IPS-15b (cell line): ENCODE measurements at regions not wholly inside any gene's neighbourhood (a gene's known extent, or its start where the extent isn't known, plus 50 kb on each side); places are given as distances from the start of the nearest gene placed in this dataset.
"Not testable (repeated sequence)": the region's sequence is repeated elsewhere in the genome, so short reads cannot be mapped to it uniquely, and the experiment has no call there.

Source experiments
- H3K27me3 ChIP-seq: one replicate; pipeline ENCODE4 v1.6.1; 2013; ENCODE audit warnings: low read length; ENCODE audit not compliant: control insufficient read depth, insufficient read depth
- H3K36me3 ChIP-seq: one replicate; pipeline ENCODE4 v1.6.1; 2013; ENCODE audit warnings: low read length; ENCODE audit not compliant: control insufficient read depth, insufficient read depth
- H3K4me1 ChIP-seq: one replicate; pipeline ENCODE4 v1.6.1; 2013; ENCODE audit warnings: mild to moderate bottlenecking, low read length; ENCODE audit not compliant: control insufficient read depth, insufficient read depth
- H3K4me3 ChIP-seq: one replicate; pipeline ENCODE4 v1.5.1; 2013; ENCODE audit warnings: low read depth, low read length
- H3K9ac ChIP-seq: one replicate; pipeline ENCODE4 v1.6.1; 2013; ENCODE audit warnings: low read depth, mild to moderate bottlenecking, low read length
- H3K9me3 ChIP-seq: one replicate; pipeline ENCODE4 v1.6.1; 2013; ENCODE audit warnings: mild to moderate bottlenecking, low read length; ENCODE audit not compliant: control insufficient read depth, insufficient read depth

GRCh38 chr7:152905949-152906348 lies 146.4 kb downstream of the ACTR3B start:
- Histone ChIP-seq H3K36me3 (no peaks in the 10 kb centered on the region), H3K4me3 (no peak overlapping the region), H3K4me1 (no peaks in the 10 kb centered on the region), H3K9me3 (no peaks in the 10 kb centered on the region), H3K27me3 (no peaks in the 10 kb centered on the region), H3K9ac (no peak overlapping the region)

DNA sequence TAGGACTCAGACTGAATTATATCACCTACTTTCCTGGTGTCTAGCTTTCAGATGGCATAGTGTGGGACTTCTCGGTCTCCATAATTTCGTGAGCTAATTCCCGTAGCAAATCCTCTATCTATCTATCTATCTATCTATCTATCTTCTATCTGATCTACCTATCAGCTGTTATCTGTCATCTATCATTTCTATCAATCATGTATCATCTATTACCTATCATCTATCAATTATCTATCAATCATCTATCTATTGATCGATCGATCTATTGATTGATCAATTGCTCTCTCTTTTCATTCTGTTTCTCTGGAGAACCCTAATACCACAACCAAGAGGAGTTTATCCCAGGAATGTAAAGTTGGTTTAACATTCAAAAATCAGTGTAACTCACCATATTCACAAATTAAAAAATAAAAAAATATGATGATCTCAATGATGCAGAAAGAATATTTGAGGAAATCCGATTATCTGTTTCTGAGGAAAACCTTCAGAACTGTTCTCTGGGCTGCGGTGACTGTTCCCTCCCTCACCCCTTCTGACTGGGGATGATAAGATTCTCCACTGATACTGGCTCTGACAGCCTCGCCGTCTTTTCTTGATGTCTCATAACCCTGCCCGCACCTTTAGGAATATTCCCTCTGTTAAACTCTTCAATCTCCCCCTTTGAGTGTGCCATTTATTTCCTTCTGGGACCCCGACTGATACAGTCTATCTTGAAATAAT lies 147.7 kb downstream of the ACTR3B start:
- Histone ChIP-seq H3K4me3 (no peak overlapping the region), H3K27me3 (no peaks in the 10 kb centered on the region), H3K9ac (no peak overlapping the region), H3K4me1 (no peaks in the 10 kb centered on the region), H3K9me3 (no peaks in the 10 kb centered on the region), H3K36me3 (no peaks in the 10 kb centered on the region)

- Histone ChIP-seq H3K27me3 (no peaks in the 10 kb centered on the region), H3K9me3 (no peaks in the 10 kb centered on the region), H3K36me3 (no peaks in the 10 kb centered on the region), H3K4me3 (no peak overlapping the region), H3K4me1 (no peaks in the 10 kb centered on the region), H3K9ac (no peak overlapping the region)
Measured at GRCh38 chr7:152909280-152909679, 149.7 kb downstream of the ACTR3B start.

DNA sequence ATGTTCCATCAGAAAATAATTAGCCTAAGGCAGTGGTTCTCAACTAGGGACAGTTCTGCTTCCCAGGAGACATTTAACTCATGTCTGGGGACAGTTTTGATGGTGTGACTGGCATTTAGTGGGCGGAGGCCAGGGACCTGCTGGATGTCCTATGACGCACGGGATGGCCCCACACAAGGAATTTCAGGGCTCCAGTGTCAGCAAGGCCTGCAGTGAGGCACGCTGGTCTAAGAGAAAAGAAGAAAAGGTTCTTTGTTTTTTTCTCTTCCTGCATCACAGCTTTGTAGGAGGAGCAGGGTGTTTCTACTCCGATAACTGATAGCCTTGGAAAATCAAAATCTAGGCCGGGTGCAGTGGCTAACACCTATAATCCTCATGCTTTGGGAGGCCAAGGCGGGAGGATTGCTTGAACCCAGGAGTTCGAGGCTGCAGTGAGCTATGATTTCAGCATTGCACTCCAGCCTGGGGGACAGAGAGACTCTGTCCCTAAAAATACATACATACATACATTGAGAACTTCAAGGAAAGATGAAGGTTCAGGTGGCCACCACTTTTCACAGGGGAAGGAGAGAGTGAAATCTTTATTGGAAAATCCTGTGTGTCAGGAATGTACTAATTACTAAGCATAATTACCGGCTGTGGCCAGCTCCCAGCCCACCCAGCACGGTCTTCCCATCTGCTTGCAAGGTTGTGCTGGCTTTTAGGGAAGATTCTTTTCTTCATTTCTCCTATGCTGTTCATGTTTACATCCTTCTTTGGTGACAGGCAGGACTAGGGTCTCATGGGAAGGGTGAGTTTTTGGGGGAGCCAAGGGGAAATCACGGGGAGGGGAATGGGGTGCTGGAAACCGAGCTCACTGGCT lies 150.4 kb downstream of the ACTR3B start:
- Histone ChIP-seq H3K4me3 (no peak overlapping the region), H3K27me3 (no peaks in the 10 kb centered on the region), H3K36me3 (no peaks in the 10 kb centered on the region), H3K9ac (no peak overlapping the region), H3K4me1 (no peaks in the 10 kb centered on the region), H3K9me3 (no peaks in the 10 kb centered on the region)

GRCh38 chr7:152910545-152911225 lies 151.1 kb downstream of the ACTR3B start:
- Histone ChIP-seq H3K9ac (no peak overlapping the region), H3K4me3 (no peak overlapping the region), H3K4me1 (no peaks in the 10 kb centered on the region), H3K9me3 (no peaks in the 10 kb centered on the region), H3K36me3 (no peaks in the 10 kb centered on the region), H3K27me3 (no peaks in the 10 kb centered on the region)

- Histone ChIP-seq H3K4me1 (no peaks in the 10 kb centered on the region), H3K27me3 (no peaks in the 10 kb centered on the region), H3K4me3 (no peak overlapping the region), H3K9ac (no peak overlapping the region), H3K9me3 (no peaks in the 10 kb centered on the region), H3K36me3 (no peaks in the 10 kb centered on the region)
Measured at GRCh38 chr7:152911226-152911560, 151.6 kb downstream of the ACTR3B start.

DNA sequence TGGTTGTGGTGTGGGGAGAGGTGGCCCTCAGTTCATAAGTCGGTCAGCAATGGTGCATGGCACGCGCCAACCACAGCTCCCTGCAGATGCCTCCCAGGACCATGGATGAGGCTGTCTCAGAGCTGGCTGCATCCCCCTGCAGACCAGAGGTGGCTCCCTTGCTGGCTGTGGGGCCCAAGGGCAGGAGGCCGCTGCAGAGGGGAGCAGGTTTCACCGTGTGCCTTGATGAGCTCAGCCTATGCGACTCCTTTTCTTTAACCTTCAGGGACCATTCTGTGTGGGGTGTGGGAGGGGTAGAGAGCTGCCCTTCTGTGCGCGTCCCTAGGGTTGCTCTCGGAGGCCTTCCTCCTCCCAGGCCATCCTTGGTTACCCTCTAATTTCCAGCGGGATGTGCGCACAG lies 152.4 kb downstream of the ACTR3B start:
- Histone ChIP-seq H3K4me1 (no peaks in the 10 kb centered on the region), H3K36me3 (no peaks in the 10 kb centered on the region), H3K27me3 (no peaks in the 10 kb centered on the region), H3K9me3 (no peaks in the 10 kb centered on the region), H3K4me3 (no peak overlapping the region), H3K9ac (no peak overlapping the region)

DNA sequence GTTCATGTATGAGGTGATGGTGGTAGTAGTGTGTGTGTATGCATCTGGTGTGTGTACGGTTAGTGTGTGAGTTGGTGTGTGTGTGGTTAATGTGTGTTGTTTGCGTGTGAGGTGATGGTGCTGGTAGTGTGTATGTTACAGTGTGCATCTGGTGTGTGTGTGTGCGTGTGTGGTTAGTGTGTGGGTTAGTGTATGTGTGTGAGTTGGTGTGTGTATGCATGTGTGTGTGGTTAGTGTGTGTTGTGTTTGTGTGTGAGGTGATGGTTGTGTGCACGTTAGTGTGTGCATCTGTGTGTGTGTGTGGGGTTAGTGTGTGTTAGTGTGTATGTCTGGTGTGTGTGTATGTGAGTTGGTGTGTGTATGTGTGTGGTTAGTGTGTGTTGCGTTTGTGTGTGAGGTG lies 153.0 kb downstream of the ACTR3B start:
- Histone ChIP-seq H3K4me1 (no peaks in the 10 kb centered on the region), H3K9ac (no peak overlapping the region), H3K9me3 (no peaks in the 10 kb centered on the region), H3K36me3 (no peaks in the 10 kb centered on the region), H3K27me3 (no peaks in the 10 kb centered on the region), H3K4me3 (no peak overlapping the region)

DNA sequence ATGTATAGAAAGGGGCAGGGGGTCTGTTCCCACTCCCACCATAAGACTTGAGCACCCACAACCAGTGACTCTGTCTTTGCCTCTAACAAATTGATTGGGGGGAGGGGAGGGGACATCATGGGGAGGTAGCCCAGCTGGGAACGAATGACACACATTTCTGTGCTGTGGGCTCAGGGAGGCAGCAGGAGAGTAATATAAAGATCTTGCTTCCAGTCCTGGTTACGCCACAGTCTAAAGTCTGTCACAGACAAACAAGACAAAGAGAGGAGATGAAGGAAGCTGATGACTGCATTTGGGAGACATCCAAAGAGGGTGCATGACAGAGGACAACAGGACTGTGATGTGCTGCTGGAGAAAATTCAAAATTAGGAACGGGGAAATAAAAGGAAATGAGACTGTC lies 153.9 kb downstream of the ACTR3B start:
- H3K27me3 ChIP-seq = no peaks in the 10 kb centered on the region
- H3K4me1 ChIP-seq = no peaks in the 10 kb centered on the region
- no peak overlapping the region for H3K4me3 ChIP-seq
- no peaks in the 10 kb centered on the region for H3K36me3 ChIP-seq
- H3K9me3 ChIP-seq = no peaks in the 10 kb centered on the region
- no peak overlapping the region for H3K9ac ChIP-seq

DNA sequence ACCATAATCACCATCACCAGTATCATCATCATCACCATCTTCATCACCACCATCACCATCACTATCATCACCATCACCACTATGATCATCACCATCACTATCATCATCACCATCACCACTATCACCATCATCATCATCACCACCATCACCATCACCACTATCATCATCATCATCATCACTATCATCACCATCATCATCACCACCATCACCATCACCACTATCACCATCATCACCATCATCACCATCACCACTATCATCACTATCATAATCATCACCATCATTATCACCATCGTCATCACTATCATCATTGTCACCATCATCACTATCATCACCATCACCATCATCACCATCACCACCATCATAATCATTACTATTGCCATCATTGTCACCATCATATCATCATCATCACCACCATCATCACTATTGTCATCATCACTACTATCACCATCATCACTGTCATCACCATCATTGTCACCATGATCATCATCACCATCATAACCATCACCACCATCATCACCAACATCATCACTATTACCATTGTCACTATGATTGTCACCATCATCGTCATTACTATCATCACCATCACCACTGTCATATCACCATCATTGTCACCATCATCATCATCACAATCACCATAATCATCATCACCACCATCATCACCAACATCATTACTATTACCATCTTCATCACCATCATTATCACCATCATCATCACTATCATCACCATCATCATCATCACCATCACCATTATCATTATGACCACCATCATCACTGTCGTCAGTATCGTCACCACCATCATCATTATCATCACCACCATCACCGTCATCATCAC lies 154.7 kb downstream of the ACTR3B start:
- Histone ChIP-seq H3K36me3 (no peaks in the 10 kb centered on the region), H3K27me3 (no peaks in the 10 kb centered on the region), H3K4me3 (no peak overlapping the region), H3K9me3 (no peaks in the 10 kb centered on the region), H3K4me1 (no peaks in the 10 kb centered on the region), H3K9ac (no peak overlapping the region)

DNA sequence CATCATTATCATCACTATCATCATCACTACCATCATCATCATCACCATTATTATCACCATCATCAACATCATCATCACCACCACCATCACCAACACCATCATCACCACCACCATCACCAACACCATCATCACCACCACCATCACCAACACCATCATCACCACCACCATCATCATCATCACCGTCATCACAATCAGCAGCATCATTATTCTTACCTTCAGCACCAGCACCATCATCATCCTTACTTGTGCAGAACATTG lies 155.2 kb downstream of the ACTR3B start:
- H3K36me3 ChIP-seq, H3K4me1 ChIP-seq, H3K27me3 ChIP-seq, H3K9me3 ChIP-seq, H3K4me3 ChIP-seq, H3K9ac ChIP-seq: not testable (repeated sequence)
